HG03432 (cell line): ENCODE measurements at regions not wholly inside any gene's neighbourhood (a gene's known extent, or its start where the extent isn't known, plus 50 kb on each side); places are given as distances from the start of the nearest gene placed in this dataset.
"Not testable (repeated sequence)": the region's sequence is repeated elsewhere in the genome, so short reads cannot be mapped to it uniquely, and the experiment has no call there.

Source experiments
- ATAC-seq: cut with Tn5 transposase; IDR thresholded peaks from one replicate; pipeline ENCODE4 v1.9.1; 2021; ENCODE audit warnings: mild to moderate bottlenecking, moderate library complexity; ENCODE audit not compliant: unreplicated experiment

- not testable (repeated sequence) for ATAC-seq
Measured at GRCh38 chr9:38944881-38945449, 225.0 kb upstream of the FAM240B start.

GRCh38 chr9:38940501-38940900 lies 220.6 kb upstream of the FAM240B start:
- not testable (repeated sequence) for ATAC-seq

GRCh38 chr9:38938637-38939036 lies 218.7 kb upstream of the FAM240B start:
- ATAC-seq, result not testable (repeated sequence)

- ATAC-seq, result not testable (repeated sequence)
Measured at GRCh38 chr9:38927970-38928369, 208.0 kb upstream of the FAM240B start.

- not testable (repeated sequence) for ATAC-seq
Measured at GRCh38 chr9:38926565-38926964, 206.6 kb upstream of the FAM240B start.

- not testable (repeated sequence) for ATAC-seq
Measured at GRCh38 chr9:38921253-38921652, 201.3 kb upstream of the FAM240B start.

GRCh38 chr9:38910629-38911028 lies 190.7 kb upstream of the FAM240B start:
- not testable (repeated sequence) for ATAC-seq

- not testable (repeated sequence) for ATAC-seq
Measured at GRCh38 chr9:38904719-38905118, 184.8 kb upstream of the FAM240B start.

GRCh38 chr9:38901534-38902177 lies 181.7 kb upstream of the FAM240B start:
- not testable (repeated sequence) for ATAC-seq

GRCh38 chr9:38896404-38896803 lies 176.5 kb upstream of the FAM240B start:
- not testable (repeated sequence) for ATAC-seq

GRCh38 chr9:38895227-38895626 lies 175.3 kb upstream of the FAM240B start:
- ATAC-seq, result peak; percentile 79

- ATAC-seq, result not testable (repeated sequence)
Measured at GRCh38 chr9:38892539-38893232, 172.8 kb upstream of the FAM240B start.

GRCh38 chr9:38886076-38886475 lies 166.1 kb upstream of the FAM240B start:
- peak; percentile 67 for ATAC-seq

- not testable (repeated sequence) for ATAC-seq
Measured at GRCh38 chr9:38875616-38876015, 155.7 kb upstream of the FAM240B start.

- not testable (repeated sequence) for ATAC-seq
Measured at GRCh38 chr9:38871282-38871940, 151.5 kb upstream of the FAM240B start.

GRCh38 chr9:38859827-38860226 lies 139.9 kb upstream of the FAM240B start:
- not testable (repeated sequence) for ATAC-seq

GRCh38 chr9:38848966-38849365 lies 129.0 kb upstream of the FAM240B start:
- ATAC-seq, result not testable (repeated sequence)

- not testable (repeated sequence) for ATAC-seq
Measured at GRCh38 chr9:38840213-38840612, 120.3 kb upstream of the FAM240B start.

GRCh38 chr9:38833706-38834105 lies 113.8 kb upstream of the FAM240B start:
- not testable (repeated sequence) for ATAC-seq

GRCh38 chr9:38813855-38814254 lies 93.9 kb upstream of the FAM240B start:
- ATAC-seq, result not testable (repeated sequence)

GRCh38 chr9:38807919-38808459 lies 88.1 kb upstream of the FAM240B start:
- ATAC-seq, result not testable (repeated sequence)
